H1 (cell line): ENCODE measurements at regions not wholly inside any gene's neighbourhood (a gene's known extent, or its start where the extent isn't known, plus 50 kb on each side); places are given as distances from the start of the nearest gene placed in this dataset.

Experiments used
- CTCF ChIA-PET: fragments of 300-600 bp; sonication (Branson Sonifier 250); formaldehyde crosslinking; loops from one replicate; lab custom pipeline; 2021; ENCODE audit not compliant: partially characterized antibody; lab: Charles Lee
- POLR2A ChIA-PET: fragments of 300-600 bp; sonication (Branson Sonifier 250); formaldehyde crosslinking; loops from one replicate; lab custom pipeline; 2021; ENCODE audit warnings: inconsistent platforms; ENCODE audit not compliant: partially characterized antibody; lab: Charles Lee
- DNase-seq, 2 experiments: peaks; one replicate each; pipeline versions ENCODE4 v3.0.0 to v3.0.0-alpha.2; 2010 to 2022; ENCODE audit warnings: low spot score in 2 of 2, low read depth in 1 of 2, mixed read lengths in 1 of 2
- FAIRE-seq: peaks from 2 replicates; lab custom pipeline; 2011; peaks lifted over from hg19 to GRCh38; lab: Jason Lieb, UNC
- H2AFZ ChIP-seq: 2 replicates; pipeline ENCODE4 v1.8.1; 2012; ENCODE audit warnings: low read length, inconsistent platforms
- H2AK5ac ChIP-seq: 2 replicates; pipeline ENCODE4 v1.6.1; 2013; ENCODE audit warnings: low read depth, low read length
- H2BK120ac ChIP-seq: replicated peaks from 2 replicates; pipeline ENCODE3; 2013; ENCODE audit warnings: low read depth, low read length, inconsistent platforms
- H2BK12ac ChIP-seq: 2 replicates; pipeline ENCODE4 v1.6.1; 2013; ENCODE audit warnings: low read depth, low read length
- H2BK15ac ChIP-seq: 2 replicates; pipeline ENCODE4 v1.6.1; 2013; ENCODE audit warnings: low read length
- H2BK20ac ChIP-seq: 2 replicates; pipeline ENCODE4 v1.6.1; 2013; ENCODE audit warnings: low read length
- H2BK5ac ChIP-seq: 2 replicates; pipeline ENCODE4 v1.6.1; 2013; ENCODE audit warnings: low read depth, low read length
- H3K14ac ChIP-seq: 2 replicates; pipeline ENCODE4 v1.6.1; 2013; ENCODE audit warnings: inconsistent platforms; ENCODE audit not compliant: insufficient read length
- H3K18ac ChIP-seq: 2 replicates; pipeline ENCODE4 v1.6.1; 2013; ENCODE audit warnings: low read length; ENCODE audit errors: extremely low read depth
- H3K23ac ChIP-seq: 2 replicates; pipeline ENCODE4 v1.6.1; 2013; ENCODE audit warnings: inconsistent platforms; ENCODE audit not compliant: insufficient read length
- H3K23me2 ChIP-seq: 2 replicates; pipeline ENCODE4 v1.6.1; 2013; ENCODE audit warnings: low read depth, low read length
- H3K27ac ChIP-seq: 2 replicates; pipeline ENCODE4 v1.6.1; 2011; ENCODE audit warnings: low read depth, low read length, inconsistent platforms
- H3K27me3 ChIP-seq, 4 experiments: replicated peaks in 1 of 4; 1 replicate in 1 of 4; 2 replicates in 3 of 4; pipeline versions ENCODE4 v1.6.1 to v1.8.1; 2011 to 2013; ENCODE audit warnings: low read length in 3 of 4, mild to moderate bottlenecking in 3 of 4, inconsistent platforms in 2 of 4, mixed read lengths in 2 of 4, moderate library complexity in 1 of 4; ENCODE audit not compliant: control insufficient read depth in 3 of 4, insufficient read depth in 3 of 4; ENCODE audit errors: extremely low read depth in 1 of 4
- H3K36me3 ChIP-seq, 4 experiments: 2 replicates each; pipeline versions ENCODE4 v1.6.1 to v1.8.1; 2011 to 2013; ENCODE audit warnings: mild to moderate bottlenecking in 4 of 4, low read length in 3 of 4, moderate library complexity in 2 of 4, control low read depth in 1 of 4, inconsistent platforms in 1 of 4; ENCODE audit not compliant: insufficient read depth in 4 of 4, control insufficient read depth in 2 of 4
- H3K4ac ChIP-seq: replicated peaks from 2 replicates; pipeline ENCODE3; 2013; ENCODE audit warnings: low read length, low read depth, mixed read lengths, inconsistent platforms; ENCODE audit not compliant: insufficient read length
- H3K4me1 ChIP-seq, 4 experiments: replicated peaks in 1 of 4; 1 replicate in 1 of 4; 2 replicates in 3 of 4; pipeline versions ENCODE4 v1.6.1 to v1.8.1; 2011 to 2013; ENCODE audit warnings: low read length in 3 of 4, inconsistent platforms in 2 of 4, mixed read lengths in 1 of 4; ENCODE audit not compliant: insufficient read depth in 4 of 4, control insufficient read depth in 3 of 4
- H3K4me2 ChIP-seq, 2 experiments: 2 replicates each; pipeline versions ENCODE4 v1.6.1 to v1.8.1; 2011 to 2013; ENCODE audit warnings: low read depth in 2 of 2, low read length in 2 of 2, control low read depth in 1 of 2, inconsistent platforms in 1 of 2, mild to moderate bottlenecking in 1 of 2; ENCODE audit not compliant: insufficient read depth in 1 of 2
- H3K4me3 ChIP-seq, 4 experiments: fragments of 200-600, 300-600 bp in 1 of 4; sonication (generic), shearing (Covaris generic), sonication (Bioruptor Twin) in 1 of 4; 2 replicates each; pipeline versions ENCODE4 v1.5.1 to v1.8.1; 2011 to 2016; ENCODE audit warnings: low read length in 4 of 4, low read depth in 3 of 4, control low read depth in 2 of 4, inconsistent platforms in 2 of 4, mild to moderate bottlenecking in 2 of 4, mixed read lengths in 1 of 4, moderate library complexity in 1 of 4; ENCODE audit not compliant: insufficient read depth in 2 of 4; ENCODE audit errors: extremely low read depth in 1 of 4
- H3K56ac ChIP-seq: replicated peaks from 2 replicates; pipeline ENCODE3; 2013; ENCODE audit warnings: low read depth, mild to moderate bottlenecking, mixed read lengths, low read length, inconsistent platforms; ENCODE audit not compliant: insufficient read length
- H3K79me1 ChIP-seq: 2 replicates; pipeline ENCODE4 v1.6.1; 2013; ENCODE audit warnings: low read depth, low read length, control low read depth
- H3K79me2 ChIP-seq, 2 experiments: 2 replicates each; pipeline versions ENCODE4 v1.6.1 to v1.8.1; 2012 to 2013; ENCODE audit warnings: low read length in 2 of 2, mild to moderate bottlenecking in 2 of 2, inconsistent platforms in 1 of 2; ENCODE audit not compliant: insufficient read depth in 2 of 2, control insufficient read depth in 1 of 2
- H3K9ac ChIP-seq, 4 experiments: replicated peaks in 1 of 4; 1 replicate in 1 of 4; 2 replicates in 3 of 4; pipeline versions ENCODE4 v1.6.1 to v1.8.1; 2011 to 2013; ENCODE audit warnings: low read depth in 3 of 4, low read length in 3 of 4, control low read depth in 2 of 4, mild to moderate bottlenecking in 2 of 4, moderate library complexity in 2 of 4, inconsistent platforms in 1 of 4; ENCODE audit errors: extremely low read depth in 1 of 4
- H3K9me3 ChIP-seq, 2 experiments: 2 replicates each; pipeline versions ENCODE4 v1.6.1 to v1.8.1; 2012 to 2013; ENCODE audit warnings: mild to moderate bottlenecking in 2 of 2, moderate library complexity in 2 of 2, control low read depth in 1 of 2, inconsistent platforms in 1 of 2, low read depth in 1 of 2, low read length in 1 of 2, mixed read lengths in 1 of 2; ENCODE audit not compliant: insufficient read depth in 2 of 2
- H4K20me1 ChIP-seq, 2 experiments: replicated peaks in 1 of 2; 2 replicates each; pipeline versions ENCODE3 to v1.8.1; 2011 to 2013; ENCODE audit warnings: inconsistent platforms in 2 of 2, low read length in 2 of 2, mild to moderate bottlenecking in 1 of 2; ENCODE audit not compliant: insufficient read depth in 2 of 2, control insufficient read depth in 1 of 2
- H4K5ac ChIP-seq: 2 replicates; pipeline ENCODE4 v1.6.1; 2013; ENCODE audit warnings: low read length, low read depth, mixed read lengths, inconsistent platforms; ENCODE audit not compliant: insufficient read length
- H4K8ac ChIP-seq: 2 replicates; pipeline ENCODE4 v1.8.0; 2013; ENCODE audit warnings: mild to moderate bottlenecking, moderate library complexity, low read length, inconsistent platforms; ENCODE audit not compliant: insufficient read depth; ENCODE audit errors: extremely low read depth
- H4K91ac ChIP-seq: replicated peaks from 2 replicates; pipeline ENCODE3; 2013; ENCODE audit warnings: low read length, mixed read lengths, inconsistent platforms; ENCODE audit not compliant: insufficient read length
- CBX5 ChIP-seq: fragments of 300-800, 300-1000 bp; sonication (generic); IDR thresholded peaks from 2 replicates; pipeline ENCODE4 v1.7.1; 2016; ENCODE audit warnings: antibody characterized with exemption, low read length, low read depth
- CBX8 ChIP-seq: fragments of 300-800, 300-1000 bp; sonication (generic); IDR thresholded peaks from 2 replicates; pipeline ENCODE4 v1.7.1; 2016; ENCODE audit warnings: low read depth, low read length, borderline replicate concordance
- EGR1 ChIP-seq: IDR thresholded peaks from 2 replicates; pipeline ENCODE4 v1.6.1; 2011; ENCODE audit warnings: low read depth, low read length, borderline replicate concordance
- MAFK ChIP-seq: IDR thresholded peaks from 2 replicates; pipeline ENCODE4 v1.6.1; 2012; ENCODE audit warnings: low read depth, mild to moderate bottlenecking, improper control_type of control experiment, low read length
- MAX ChIP-seq: IDR thresholded peaks from 2 replicates; pipeline ENCODE4 v1.6.1; 2012; ENCODE audit warnings: inconsistent platforms
- NANOG ChIP-seq: IDR thresholded peaks from 2 replicates; pipeline ENCODE4 v1.6.1; 2011; ENCODE audit warnings: low read length, low read depth, mild to moderate bottlenecking, inconsistent platforms; ENCODE audit not compliant: insufficient read depth, poor library complexity, severe bottlenecking
- POLR2AphosphoS5 ChIP-seq: IDR thresholded peaks from 2 replicates; pipeline ENCODE4 v1.6.1; 2011; ENCODE audit warnings: low read depth, low read length
- RBBP5 ChIP-seq: IDR thresholded peaks from 2 replicates; pipeline ENCODE4 v1.7.1; 2012; ENCODE audit warnings: low read depth, mild to moderate bottlenecking, inconsistent platforms, low read length, moderate library complexity, borderline replicate concordance
- SIX5 ChIP-seq: IDR thresholded peaks from 2 replicates; pipeline ENCODE4 v1.6.1; 2011; ENCODE audit warnings: mild to moderate bottlenecking, low read depth, low read length
- SP1 ChIP-seq: IDR thresholded peaks from 2 replicates; pipeline ENCODE4 v1.6.1; 2011; ENCODE audit warnings: low read depth, low read length
- SP4 ChIP-seq: IDR thresholded peaks from 2 replicates; pipeline ENCODE4 v1.6.1; 2012; ENCODE audit warnings: low read length, inconsistent platforms
- WGBS, 2 experiments: shearing (Covaris generic) in 1 of 2; methylation state at CpG; one replicate each; pipeline versions ENCODE4 v1.1.6 to v1.1.7; 2013 to 2015; ENCODE audit warnings: low lambda C conversion rate in 2 of 2, mixed read lengths in 2 of 2, inconsistent platforms in 1 of 2, low coverage in 1 of 2, missing lambda C conversion rate in 1 of 2; ENCODE audit not compliant: insufficient replicate concordance in 2 of 2, insufficient coverage in 1 of 2, insufficient read length in 1 of 2; ENCODE audit errors: extremely low coverage in 1 of 2, missing lambda C conversion rate in 1 of 2; 5-methylcytosine and 5-hydroxymethylcytosine counted together

- no peak overlapping the region for H2AFZ ChIP-seq
- TF ChIP-seq RBBP5: no peak
- no peak for TF ChIP-seq SP1
- no peak for TF ChIP-seq MAFK
- no peak for TF ChIP-seq POLR2AphosphoS5
- TF ChIP-seq CBX5: no peak
- no peak for TF ChIP-seq EGR1
- no peak for TF ChIP-seq SIX5
- no peak for TF ChIP-seq SP4
- TF ChIP-seq NANOG: no peak
- no peak for TF ChIP-seq CBX8
- no peak for TF ChIP-seq MAX
- no peak overlapping the region for H3K9ac ChIP-seq
- no peaks in the 10 kb centered on the region for H3K79me2 ChIP-seq
- H3K9me3 ChIP-seq: peaks cover 2 to 3% of the 10 kb centered on the region in 2 experiments; a peak in 2 of 4 replicates
- no peaks in the 10 kb centered on the region for H3K36me3 ChIP-seq
- H3K4me1 ChIP-seq: no peaks in the 10 kb centered on the region
- no peak overlapping the region for H3K27ac ChIP-seq
- H4K5ac ChIP-seq: no peak overlapping the region
- H3K23ac ChIP-seq: no peak overlapping the region
- no peaks in the 10 kb centered on the region for H4K20me1 ChIP-seq
- CTCF ChIA-PET: interaction anchor here (0.8 to 1.5 kb wide), 2 partner anchors 9 to 311 kb away, joined by 3 read pairs; no protein-coding TSS in a partner anchor
- no peak overlapping the region for H2BK120ac ChIP-seq
- no peak overlapping the region for H2AK5ac ChIP-seq
- FAIRE-seq (no peak), DNase-seq (no peak)
- H3K4me3 ChIP-seq: no peak overlapping the region
- no peak overlapping the region for H4K91ac ChIP-seq
- no peaks in the 10 kb centered on the region for H3K23me2 ChIP-seq
- H3K79me1 ChIP-seq: no peaks in the 10 kb centered on the region
- POLR2A ChIA-PET: no interaction called here
- no peak overlapping the region for H2BK15ac ChIP-seq
- H2BK20ac ChIP-seq: no peak overlapping the region
- WGBS, 2 experiments: 82% methylated on average over 3 of the region's 3 CpGs; no CpG with 5 or more reads in 1 of the 2 experiments
- H3K56ac ChIP-seq: no peak overlapping the region
- no peak overlapping the region for H3K14ac ChIP-seq
- H3K27me3 ChIP-seq: no peaks in the 10 kb centered on the region
- no peak overlapping the region for H3K4ac ChIP-seq
- H4K8ac ChIP-seq: no peak overlapping the region
- H2BK12ac ChIP-seq: no peak overlapping the region
- H3K4me2 ChIP-seq: no peak overlapping the region
- no peak overlapping the region for H3K18ac ChIP-seq
- H2BK5ac ChIP-seq: no peak overlapping the region
Observed at GRCh38 chr12:24467226-24467625, 481.7 kb downstream of the BCAT1 start.
